Muscle of leg (tissue), 3 donors: ENCODE measurements at regions not wholly inside any gene's neighbourhood (a gene's known extent, or its start where the extent isn't known, plus 50 kb on each side); places are given as distances from the start of the nearest gene placed in this dataset.

ENCODE experiments used
- DNase-seq: peaks from one replicate; pipeline ENCODE4 v3.0.0; 2013
- H3K27ac ChIP-seq: one replicate; pipeline ENCODE4 v1.5.1; 2013; ENCODE audit warnings: mild to moderate bottlenecking, low read length, control low read depth
- H3K27me3 ChIP-seq: one replicate; pipeline ENCODE4 v1.6.1; 2013; ENCODE audit warnings: low read length; ENCODE audit not compliant: control insufficient read depth, insufficient read depth
- H3K36me3 ChIP-seq: one replicate; pipeline ENCODE4 v1.6.1; 2013; ENCODE audit warnings: low read length; ENCODE audit not compliant: control insufficient read depth, insufficient read depth
- H3K4me1 ChIP-seq: one replicate; pipeline ENCODE4 v1.6.1; 2013; ENCODE audit warnings: low read length; ENCODE audit not compliant: control insufficient read depth, insufficient read depth
- H3K4me3 ChIP-seq: one replicate; pipeline ENCODE4 v1.5.1; 2013; ENCODE audit warnings: low read length, control low read depth
- H3K9me3 ChIP-seq: replicated peaks from 2 replicates; pipeline ENCODE4 v1.6.1; 2013; ENCODE audit warnings: low read depth, low read length; ENCODE audit not compliant: control insufficient read depth
- WGBS: methylation state at CpG from one replicate; pipeline ENCODE4 v1.1.5; 2013; ENCODE audit warnings: missing lambda C conversion rate; ENCODE audit not compliant: insufficient coverage; 5-methylcytosine and 5-hydroxymethylcytosine counted together

DNA sequence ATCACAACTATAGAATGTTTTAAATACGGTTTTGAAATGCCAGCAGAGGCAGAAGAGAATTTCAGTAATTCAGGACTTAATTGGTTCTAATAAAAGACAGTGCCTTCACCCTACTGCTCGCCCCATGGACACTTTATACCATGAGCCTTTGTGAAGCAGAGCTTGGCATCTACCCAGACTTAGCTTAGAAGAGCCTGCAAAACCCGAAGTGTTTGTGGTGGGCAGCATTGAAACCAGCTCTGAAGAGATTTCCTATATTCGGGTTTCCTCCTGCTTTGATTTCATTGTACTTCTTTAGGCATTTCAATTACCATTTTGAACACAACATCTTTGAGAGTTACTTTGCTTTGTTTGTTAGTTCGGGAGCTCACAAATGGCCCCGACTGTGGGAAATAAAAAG lies 185.1 kb upstream of the MTNR1B start:
- 83% methylated on average over 3 of the region's 6 CpGs for WGBS
- no peaks in the 10 kb centered on the region for H3K27me3 ChIP-seq
- H3K9me3 ChIP-seq = no peaks in the 10 kb centered on the region
- no peaks in the 10 kb centered on the region for H3K4me1 ChIP-seq
- H3K36me3 ChIP-seq = no peaks in the 10 kb centered on the region
- H3K27ac ChIP-seq = no peak overlapping the region
- no peak for DNase-seq
- no peak overlapping the region for H3K4me3 ChIP-seq

DNA sequence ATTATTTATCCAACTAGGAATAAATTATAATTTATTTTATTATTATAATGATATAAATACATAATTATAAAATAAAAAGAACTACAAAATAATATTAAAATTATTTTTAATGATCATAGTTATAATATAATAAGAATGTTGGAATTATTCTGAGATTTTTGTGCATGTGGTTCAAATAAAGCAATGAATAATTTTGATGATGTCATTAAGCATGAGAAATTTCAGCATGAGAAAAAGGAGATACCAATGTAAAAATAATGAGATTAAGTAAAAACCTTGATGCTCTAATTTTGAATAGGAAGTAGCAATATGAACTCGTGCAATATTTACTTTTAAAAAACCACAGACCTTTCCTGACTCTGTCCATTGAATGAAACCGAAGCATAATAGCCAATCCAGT lies 181.8 kb upstream of the MTNR1B start:
- no peaks in the 10 kb centered on the region for H3K27me3 ChIP-seq
- DNase-seq = no peak
- WGBS = no CpG with 5 or more reads among the region's 2 CpGs

DNA sequence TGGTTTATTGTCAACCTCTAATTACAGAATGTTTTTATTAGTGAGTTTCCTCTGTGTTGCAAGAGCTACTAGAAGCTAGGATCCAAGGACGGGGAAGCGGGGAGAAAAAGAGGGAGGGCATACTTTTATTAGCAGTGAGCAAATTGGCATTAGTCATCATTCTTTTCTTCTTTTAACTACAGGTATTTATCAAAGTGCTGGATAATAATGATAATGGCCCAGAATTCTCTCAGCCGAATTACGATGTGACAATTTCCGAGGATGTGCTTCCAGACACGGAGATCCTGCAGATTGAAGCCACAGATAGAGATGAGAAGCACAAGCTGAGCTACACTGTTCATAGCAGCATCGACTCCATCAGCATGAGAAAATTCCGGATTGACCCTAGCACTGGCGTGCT lies 179.7 kb upstream of the MTNR1B start:
- WGBS = 86% methylated on average over 6 of the region's 9 CpGs
- no peak for DNase-seq
- H3K4me1 ChIP-seq = no peaks in the 10 kb centered on the region
- no peak overlapping the region for H3K27ac ChIP-seq
- H3K36me3 ChIP-seq = no peaks in the 10 kb centered on the region
- H3K4me3 ChIP-seq = no peak overlapping the region
- no peaks in the 10 kb centered on the region for H3K9me3 ChIP-seq
- no peaks in the 10 kb centered on the region for H3K27me3 ChIP-seq

More for the DNA sequence above, 181.8 kb upstream of the MTNR1B start:
- Histone ChIP-seq H3K9me3 (no peaks in the 10 kb centered on the region), H3K36me3 (no peaks in the 10 kb centered on the region), H3K4me1 (no peaks in the 10 kb centered on the region), H3K27ac (no peak overlapping the region), H3K4me3 (no peak overlapping the region)

DNA sequence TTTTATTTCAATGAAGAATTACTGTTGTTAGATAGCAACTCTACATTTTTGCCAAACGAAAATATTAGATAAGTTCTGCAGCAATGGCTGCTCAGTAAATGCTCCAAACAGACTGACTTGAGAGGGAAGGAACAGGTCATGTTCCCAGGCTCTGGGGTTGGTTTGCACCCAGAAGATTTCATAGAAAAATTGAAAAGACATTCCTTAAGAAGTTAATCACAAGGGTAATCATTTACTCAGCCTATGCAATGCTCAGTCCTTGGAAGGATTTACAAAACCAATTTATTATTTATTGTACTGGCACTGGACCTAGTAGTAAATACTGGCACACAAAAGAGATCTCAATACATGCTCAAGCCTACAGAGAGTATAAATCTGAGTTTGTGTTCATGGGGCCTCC lies 179.1 kb upstream of the MTNR1B start:
- no CpG with 5 or more reads among the region's 1 CpG for WGBS
- H3K27ac ChIP-seq = no peak overlapping the region

DNA sequence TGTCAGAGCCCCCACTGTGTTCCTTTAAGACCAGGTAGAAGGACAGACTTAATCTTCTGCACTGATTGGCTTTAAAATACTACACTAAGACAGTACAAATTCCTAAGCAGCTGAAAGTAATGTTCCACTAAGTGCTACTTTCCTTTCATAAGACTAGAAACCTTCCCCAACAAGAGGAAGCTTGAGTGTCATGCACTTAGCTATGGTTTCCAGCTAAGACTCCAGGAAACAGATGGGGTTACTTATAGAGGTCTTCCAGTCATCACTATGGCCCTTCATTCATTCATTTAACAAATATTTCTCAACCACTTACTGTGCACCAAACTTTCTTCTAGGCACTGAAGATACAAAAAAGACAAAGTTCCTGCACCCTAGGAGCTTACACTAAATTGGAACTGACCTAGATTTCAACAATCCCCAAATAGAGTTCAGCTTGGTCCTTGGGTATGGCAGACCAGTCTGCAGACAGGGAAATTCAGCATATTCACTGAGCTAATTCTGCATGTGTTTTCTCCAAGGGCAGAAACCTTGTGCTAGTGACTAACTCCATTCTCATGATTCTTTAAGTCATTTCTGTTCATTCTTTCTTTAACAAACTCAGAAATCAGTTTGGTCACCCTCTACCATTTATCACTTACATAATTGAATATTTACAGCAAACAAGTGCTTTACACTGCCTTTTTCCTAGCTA lies 178.4 kb upstream of the MTNR1B start:
- H3K4me1 ChIP-seq = no peaks in the 10 kb centered on the region
- H3K27ac ChIP-seq = no peak overlapping the region
- H3K27me3 ChIP-seq = no peaks in the 10 kb centered on the region
- no peaks in the 10 kb centered on the region for H3K9me3 ChIP-seq
- no peak overlapping the region for H3K4me3 ChIP-seq
- no peak for DNase-seq
- no peaks in the 10 kb centered on the region for H3K36me3 ChIP-seq

More for the DNA sequence above, 179.1 kb upstream of the MTNR1B start:
- no peaks in the 10 kb centered on the region for H3K36me3 ChIP-seq
- no peak for DNase-seq
- H3K4me3 ChIP-seq = no peak overlapping the region
- H3K27me3 ChIP-seq = no peaks in the 10 kb centered on the region
- H3K9me3 ChIP-seq = no peaks in the 10 kb centered on the region
- no peaks in the 10 kb centered on the region for H3K4me1 ChIP-seq

DNA sequence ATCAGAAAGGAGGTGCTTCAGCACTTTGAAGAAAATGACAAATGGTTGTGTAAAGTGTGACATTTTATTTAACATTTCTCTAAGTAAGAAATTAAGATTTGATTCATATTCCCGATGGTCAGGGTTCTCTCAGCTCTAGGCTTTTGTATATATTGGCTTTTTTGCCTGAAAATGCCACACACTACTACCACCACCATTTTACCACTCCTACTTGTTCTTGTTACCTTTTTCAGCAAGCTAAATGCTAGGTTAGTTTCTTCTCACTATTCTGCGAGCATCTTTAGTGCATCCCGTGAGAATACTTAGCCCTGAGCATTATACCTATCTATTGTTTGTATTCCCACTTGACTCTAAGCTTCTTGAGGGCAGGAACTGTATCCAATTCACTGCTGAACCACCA lies 177.6 kb upstream of the MTNR1B start:
- Histone ChIP-seq H3K4me1 (no peaks in the 10 kb centered on the region), H3K4me3 (no peak overlapping the region), H3K36me3 (no peaks in the 10 kb centered on the region), H3K27me3 (no peaks in the 10 kb centered on the region), H3K27ac (no peak overlapping the region), H3K9me3 (no peaks in the 10 kb centered on the region)
- no peak for DNase-seq
- WGBS = no CpG with 5 or more reads among the region's 3 CpGs

DNA sequence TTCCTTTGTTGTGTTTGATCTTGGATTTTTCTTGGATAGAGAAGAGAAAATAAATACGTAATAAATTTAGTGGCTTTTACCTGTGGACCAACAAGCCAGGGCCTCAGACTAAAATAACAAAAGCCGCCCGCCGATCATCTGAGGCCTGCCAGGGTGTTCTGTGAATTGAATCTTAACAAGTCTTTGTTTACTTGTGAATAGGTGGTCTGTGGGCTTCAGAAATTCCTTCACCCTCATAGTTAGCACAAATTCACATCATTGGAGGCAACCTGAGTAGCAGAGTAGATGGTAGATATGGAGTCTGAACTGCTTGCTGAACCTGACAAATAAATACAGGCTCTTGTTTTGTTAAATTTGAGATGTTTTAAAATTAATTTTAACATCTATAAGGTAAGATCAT lies 176.3 kb upstream of the MTNR1B start:
- no peaks in the 10 kb centered on the region for H3K9me3 ChIP-seq
- DNase-seq = no peak
- H3K36me3 ChIP-seq = no peaks in the 10 kb centered on the region
- no CpG with 5 or more reads among the region's 4 CpGs for WGBS
- no peak overlapping the region for H3K4me3 ChIP-seq
- no peaks in the 10 kb centered on the region for H3K4me1 ChIP-seq
- H3K27me3 ChIP-seq = no peaks in the 10 kb centered on the region
- H3K27ac ChIP-seq = no peak overlapping the region

DNA sequence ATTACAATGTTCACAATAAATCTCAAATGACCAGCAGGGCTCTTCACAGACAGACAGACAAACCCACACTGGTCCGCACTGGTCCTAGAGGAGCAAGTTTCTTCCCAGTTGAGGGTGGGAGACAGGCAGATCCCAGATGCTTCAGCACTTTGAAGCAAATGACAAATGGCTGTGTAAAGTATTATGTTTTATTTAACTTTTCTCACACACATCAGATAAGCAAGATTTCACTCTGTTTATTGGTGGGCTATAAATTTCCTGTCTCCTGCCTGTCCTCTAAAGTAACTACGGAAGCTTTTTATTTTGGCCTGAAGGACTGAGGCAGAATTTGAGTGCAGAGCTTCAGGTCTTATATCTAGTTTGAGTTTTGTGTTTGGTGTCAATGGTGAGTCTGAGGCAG lies 174.7 kb upstream of the MTNR1B start:
- DNase-seq = no peak
- 44% methylated on average over 1 of the region's 2 CpGs for WGBS
- H3K9me3 ChIP-seq = no peaks in the 10 kb centered on the region
- H3K27ac ChIP-seq = no peak overlapping the region
- H3K36me3 ChIP-seq = no peaks in the 10 kb centered on the region
- H3K4me3 ChIP-seq = no peak overlapping the region
- H3K27me3 ChIP-seq = no peaks in the 10 kb centered on the region
- H3K4me1 ChIP-seq = no peaks in the 10 kb centered on the region

DNA sequence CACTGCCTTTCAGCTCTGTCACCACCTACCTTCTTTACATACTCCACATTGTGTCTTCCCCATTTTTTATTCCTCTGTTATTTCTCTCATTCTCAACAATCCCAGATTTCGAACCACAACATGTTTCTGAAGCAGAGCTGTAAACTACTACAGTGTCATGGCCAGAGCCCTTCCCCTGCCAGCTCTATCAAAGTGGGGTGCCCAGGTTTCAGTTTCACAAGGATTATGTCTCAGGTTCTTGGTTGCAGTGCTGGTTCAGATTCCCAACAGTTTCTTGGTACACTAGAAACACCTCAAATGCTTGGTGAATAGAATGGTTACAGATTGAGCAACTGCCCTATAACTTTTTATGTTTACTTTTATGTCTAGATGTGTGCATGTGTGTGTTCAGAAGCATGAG lies 172.7 kb upstream of the MTNR1B start:
- 100% methylated on average over 1 of the region's 1 CpG for WGBS
- H3K27ac ChIP-seq = no peak overlapping the region
- H3K27me3 ChIP-seq = no peaks in the 10 kb centered on the region
- DNase-seq = no peak
- H3K36me3 ChIP-seq = no peaks in the 10 kb centered on the region
- no peak overlapping the region for H3K4me3 ChIP-seq
- no peaks in the 10 kb centered on the region for H3K4me1 ChIP-seq
- H3K9me3 ChIP-seq = no peaks in the 10 kb centered on the region

DNA sequence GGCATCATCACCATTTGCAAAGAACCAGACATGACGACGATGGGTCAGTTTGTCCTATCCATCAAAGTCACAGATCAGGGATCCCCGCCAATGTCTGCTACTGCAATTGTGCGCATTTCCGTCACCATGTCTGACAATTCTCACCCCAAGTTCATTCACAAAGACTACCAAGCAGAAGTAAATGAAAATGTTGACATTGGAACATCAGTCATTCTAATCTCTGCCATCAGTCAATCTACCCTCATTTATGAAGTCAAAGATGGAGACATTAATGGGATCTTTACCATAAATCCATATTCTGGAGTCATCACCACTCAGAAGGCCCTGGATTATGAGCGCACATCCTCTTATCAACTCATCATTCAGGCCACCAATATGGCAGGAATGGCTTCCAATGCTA lies 171.6 kb upstream of the MTNR1B start:
- no peak overlapping the region for H3K4me3 ChIP-seq
- 96% methylated on average over 5 of the region's 6 CpGs for WGBS

DNA sequence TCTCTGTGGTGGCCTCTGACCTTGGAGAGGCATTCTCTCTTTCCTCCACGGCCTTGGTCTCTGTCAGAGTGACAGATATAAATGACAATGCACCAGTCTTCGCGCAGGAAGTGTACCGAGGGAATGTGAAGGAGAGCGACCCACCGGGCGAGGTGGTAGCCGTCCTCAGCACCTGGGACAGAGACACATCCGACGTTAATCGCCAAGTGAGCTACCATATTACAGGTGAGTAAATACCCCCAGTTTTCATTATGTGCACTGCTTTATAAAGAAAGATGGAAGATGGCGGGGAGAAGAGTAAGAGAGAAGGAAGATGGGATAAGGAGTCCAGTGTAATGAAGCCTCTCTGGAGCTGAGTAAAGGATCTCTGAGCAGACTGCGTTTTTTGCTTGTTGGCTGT lies 167.8 kb upstream of the MTNR1B start:
- Histone ChIP-seq H3K9me3 (no peaks in the 10 kb centered on the region), H3K4me1 (no peaks in the 10 kb centered on the region), H3K36me3 (no peaks in the 10 kb centered on the region), H3K27me3 (no peaks in the 10 kb centered on the region), H3K4me3 (no peak overlapping the region), H3K27ac (no peak overlapping the region)
- 81% methylated on average over 2 of the region's 13 CpGs for WGBS
- no peak for DNase-seq

More for the DNA sequence above, 171.6 kb upstream of the MTNR1B start:
- DNase-seq = no peak
- Histone ChIP-seq H3K36me3 (no peaks in the 10 kb centered on the region), H3K27ac (no peak overlapping the region), H3K27me3 (no peaks in the 10 kb centered on the region), H3K4me1 (no peaks in the 10 kb centered on the region), H3K9me3 (no peaks in the 10 kb centered on the region)
